ENCODE measurements at regions not wholly inside any gene's neighbourhood (a gene's known extent, or its start where the extent isn't known, plus 50 kb on each side); places are given as distances from the start of the nearest gene placed in this dataset.

GRCh38 chr10:25698638-25699037, 235.4 kb upstream of the MYO3A start:
- no peak overlapping the region for H3K27ac ChIP-seq
- H3K4me3 ChIP-seq, result no peak overlapping the region
- WGBS, 4 donors, result 45 to 68% (median 54%) methylated on average over 3 of the region's 3 CpGs
- intact Hi-C loops (cut with DNase I), result no loop called here
- ATAC-seq (peak in 1 of 4 donors; percentile 53), DNase-seq (no peak)
- peaks cover 0 to 4% (median 0%) of the 10 kb centered on the region in 9 donors for H3K27me3 ChIP-seq
- no peaks in the 10 kb centered on the region for H3K9me3 ChIP-seq
- no peaks in the 10 kb centered on the region for H3K4me1 ChIP-seq
- H3K36me3 ChIP-seq, result no peaks in the 10 kb centered on the region
- TF ChIP-seq CTCF (IDR thresholded peaks at IDR 0.05), result no peak
- TF ChIP-seq POLR2A (IDR thresholded peaks at IDR 0.05), result no peak

- H3K36me3 ChIP-seq, result no peaks in the 10 kb centered on the region
- 89 to 97% (median 96%) methylated on average over 2 of the region's 2 CpGs for WGBS, 4 donors
- H3K9me3 ChIP-seq, result no peaks in the 10 kb centered on the region
- intact Hi-C loops (cut with DNase I), result no loop called here
- ATAC-seq (no peak), DNase-seq (no peak)
- H3K4me3 ChIP-seq, result no peak overlapping the region
- no peaks in the 10 kb centered on the region for H3K4me1 ChIP-seq
- H3K27ac ChIP-seq, result no peak overlapping the region
- peaks cover 0 to 4% (median 0%) of the 10 kb centered on the region in 9 donors for H3K27me3 ChIP-seq
- TF ChIP-seq POLR2A (IDR thresholded peaks at IDR 0.05) (no peak), CTCF (IDR thresholded peaks at IDR 0.05) (no peak)
These were observed 234.4 kb upstream of the MYO3A start for GRCh38 chr10:25699631-25700030.

- H3K27ac ChIP-seq, result no peak overlapping the region
- H3K4me3 ChIP-seq, result no peak overlapping the region
- no peaks in the 10 kb centered on the region for H3K36me3 ChIP-seq
- no peaks in the 10 kb centered on the region for H3K9me3 ChIP-seq
- WGBS, 4 donors, result 67 to 78% (median 73%) methylated on average over 3 to 15 of the region's 15 CpGs
- H3K27me3 ChIP-seq, result no peaks in the 10 kb centered on the region
- intact Hi-C loops (cut with DNase I), result no loop called here
- TF ChIP-seq CTCF (IDR thresholded peaks at IDR 0.05) (no peak), POLR2A (IDR thresholded peaks at IDR 0.05) (no peak)
- H3K4me1 ChIP-seq, result no peaks in the 10 kb centered on the region
- no peak for DNase-seq
- ATAC-seq, result no peak
These were observed 232.4 kb upstream of the MYO3A start for GRCh38 chr10:25701652-25702051.

- intact Hi-C loops (cut with DNase I), result no loop called here
- no peak for DNase-seq
- Histone ChIP-seq H3K4me1 (no peaks in the 10 kb centered on the region), H3K27me3 (peaks cover 0 to under 1% (median 0%) of the 10 kb centered on the region in 9 donors), H3K9me3 (no peaks in the 10 kb centered on the region), H3K4me3 (no peak overlapping the region), H3K27ac (no peak overlapping the region), H3K36me3 (no peaks in the 10 kb centered on the region)
- no peak for TF ChIP-seq POLR2A (IDR thresholded peaks at IDR 0.05)
- no peak for TF ChIP-seq CTCF (IDR thresholded peaks at IDR 0.05)
- ATAC-seq, result no peak
- WGBS, 4 donors, result 33 to 40% (median 39%) methylated on average over 6 of the region's 6 CpGs
These were observed 229.4 kb upstream of the MYO3A start for GRCh38 chr10:25704622-25705021.
